NCI-H2171 treated with DMSO at 0.1 percent for 48 hours (cell line): ENCODE measurements at regions not wholly inside any gene's neighbourhood (a gene's known extent, or its start where the extent isn't known, plus 50 kb on each side); places are given as distances from the start of the nearest gene placed in this dataset.
A peak's percentile ranks its signal among the peaks of the same experiment; 100 is the strongest.

Experiments used
- DNase-seq: peaks from one replicate; lab custom pipeline; 2025; lab: John Stamatoyannopoulos, UW

GRCh38 chr9:12874395-12874794 lies 99.6 kb downstream of the LURAP1L start:
- DNase-seq = peak; percentile 83

GRCh38 chr9:12875191-12875590 lies 100.4 kb downstream of the LURAP1L start:
- no peak for DNase-seq

GRCh38 chr9:12876872-12877271 lies 102.1 kb downstream of the LURAP1L start:
- DNase-seq = no peak

GRCh38 chr9:12878351-12878978 lies 103.6 kb downstream of the LURAP1L start:
- peak; percentile 69 for DNase-seq

GRCh38 chr9:12879961-12880360 lies 105.1 kb downstream of the LURAP1L start:
- no peak for DNase-seq

- peak; percentile 22 for DNase-seq
Observed at GRCh38 chr9:12880406-12881015, 105.7 kb downstream of the LURAP1L start.

- DNase-seq = no peak
Observed at GRCh38 chr9:12882430-12882829, 107.6 kb downstream of the LURAP1L start.

- DNase-seq = peak; percentile 64
Observed at GRCh38 chr9:12884736-12885395, 110.0 kb downstream of the LURAP1L start.

GRCh38 chr9:12889402-12890106 lies 114.7 kb downstream of the LURAP1L start:
- no peak for DNase-seq

GRCh38 chr9:12891588-12891987 lies 116.8 kb downstream of the LURAP1L start:
- DNase-seq = no peak

GRCh38 chr9:12903316-12903715 lies 128.5 kb downstream of the LURAP1L start:
- DNase-seq = no peak

- DNase-seq = no peak
Observed at GRCh38 chr9:12904261-12905000, 129.6 kb downstream of the LURAP1L start.

- no peak for DNase-seq
Observed at GRCh38 chr9:12906646-12907045, 131.8 kb downstream of the LURAP1L start.

GRCh38 chr9:12908895-12909294 lies 134.1 kb downstream of the LURAP1L start:
- no peak for DNase-seq

- no peak for DNase-seq
Observed at GRCh38 chr9:12915366-12915954, 140.6 kb downstream of the LURAP1L start.

- DNase-seq = no peak
Observed at GRCh38 chr9:12916042-12916441, 141.2 kb downstream of the LURAP1L start.

GRCh38 chr9:12920437-12920836 lies 145.6 kb downstream of the LURAP1L start:
- DNase-seq = no peak

- DNase-seq = no peak
Observed at GRCh38 chr9:12921621-12922020, 146.8 kb downstream of the LURAP1L start.

- no peak for DNase-seq
Observed at GRCh38 chr9:12922224-12922866, 147.5 kb downstream of the LURAP1L start.

- DNase-seq = no peak
Observed at GRCh38 chr9:12923468-12924009, 148.7 kb downstream of the LURAP1L start.

- no peak for DNase-seq
Observed at GRCh38 chr9:12930906-12931305, 156.1 kb downstream of the LURAP1L start.
